ENCODE measurements at regions not wholly inside any gene's neighbourhood (a gene's known extent, or its start where the extent isn't known, plus 50 kb on each side); places are given as distances from the start of the nearest gene placed in this dataset.

DNA sequence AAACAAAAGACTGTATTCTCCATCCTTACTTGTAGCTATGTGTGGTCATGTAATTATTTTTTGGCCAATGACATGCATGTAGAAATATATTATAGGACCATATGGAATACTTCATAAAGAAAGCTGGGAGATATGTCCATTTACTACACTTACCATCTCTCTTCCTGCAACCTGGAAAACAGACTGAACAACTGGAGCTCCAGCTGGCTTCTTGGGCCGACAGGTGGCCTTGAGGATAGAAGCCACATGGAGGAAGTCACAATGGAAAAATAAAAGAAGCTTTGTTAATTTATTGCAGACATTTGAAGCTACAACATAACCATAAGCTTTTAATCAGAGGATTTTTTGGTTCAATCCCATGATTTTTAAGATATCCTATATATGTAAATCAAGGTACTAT lies 167.9 kb upstream of the CBLB start:
- TF ChIP-seq, protein P1, sequence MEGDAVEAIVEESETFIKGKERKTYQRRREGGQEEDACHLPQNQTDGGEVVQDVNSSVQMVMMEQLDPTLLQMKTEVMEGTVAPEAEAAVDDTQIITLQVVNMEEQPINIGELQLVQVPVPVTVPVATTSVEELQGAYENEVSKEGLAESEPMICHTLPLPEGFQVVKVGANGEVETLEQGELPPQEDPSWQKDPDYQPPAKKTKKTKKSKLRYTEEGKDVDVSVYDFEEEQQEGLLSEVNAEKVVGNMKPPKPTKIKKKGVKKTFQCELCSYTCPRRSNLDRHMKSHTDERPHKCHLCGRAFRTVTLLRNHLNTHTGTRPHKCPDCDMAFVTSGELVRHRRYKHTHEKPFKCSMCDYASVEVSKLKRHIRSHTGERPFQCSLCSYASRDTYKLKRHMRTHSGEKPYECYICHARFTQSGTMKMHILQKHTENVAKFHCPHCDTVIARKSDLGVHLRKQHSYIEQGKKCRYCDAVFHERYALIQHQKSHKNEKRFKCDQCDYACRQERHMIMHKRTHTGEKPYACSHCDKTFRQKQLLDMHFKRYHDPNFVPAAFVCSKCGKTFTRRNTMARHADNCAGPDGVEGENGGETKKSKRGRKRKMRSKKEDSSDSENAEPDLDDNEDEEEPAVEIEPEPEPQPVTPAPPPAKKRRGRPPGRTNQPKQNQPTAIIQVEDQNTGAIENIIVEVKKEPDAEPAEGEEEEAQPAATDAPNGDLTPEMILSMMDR (IDR thresholded peaks at IDR 0.05): no peak
- TF ChIP-seq POLR2A (IDR thresholded peaks at IDR 0.05): no peak
